Activated naive CD4-positive, alpha-beta T cell treated with anti-CD3 and anti-CD28 coated beads, Interleukin-2, amount 10 ng/mL, durations not matched to agents 7 days and 5 days (primary cell): ENCODE measurements at regions not wholly inside any gene's neighbourhood (a gene's known extent, or its start where the extent isn't known, plus 50 kb on each side); places are given as distances from the start of the nearest gene placed in this dataset.

ENCODE experiments used
- CTCF ChIA-PET: fragments of 350-600 bp; sonication (Branson Sonifier 250); formaldehyde crosslinking; loops from one replicate; lab custom pipeline; 2021; ENCODE audit warnings: antibody characterized with exemption; lab: Charles Lee
- DNase-seq: peaks from one replicate; pipeline ENCODE4 v3.0.0-alpha.2; 2020
- H3K27ac Mint-ChIP-seq: one replicate; pipeline ENCODE4 v1.8.0; 2021; ENCODE audit warnings: mild to moderate bottlenecking, moderate library complexity, mixed read lengths
- H3K27me3 Mint-ChIP-seq: one replicate; pipeline ENCODE4 v1.8.0; 2021; ENCODE audit warnings: mild to moderate bottlenecking, mixed read lengths
- H3K36me3 Mint-ChIP-seq: one replicate; pipeline ENCODE4 v1.8.0; 2021; ENCODE audit warnings: mixed read lengths
- H3K4me1 Mint-ChIP-seq: one replicate; pipeline ENCODE4 v1.8.0; 2021; ENCODE audit warnings: mixed read lengths
- H3K4me3 Mint-ChIP-seq: one replicate; pipeline ENCODE4 v1.8.0; 2021; ENCODE audit warnings: mild to moderate bottlenecking, moderate library complexity, mixed read lengths
- H3K9me3 Mint-ChIP-seq: one replicate; pipeline ENCODE4 v1.8.0; 2021; ENCODE audit warnings: mixed read lengths

GRCh38 chr6:2467929-2468600 lies 222.7 kb upstream of the GMDS start:
- Mint-ChIP-seq H3K9me3 (no peaks in the 10 kb centered on the region), H3K4me1 (no peaks in the 10 kb centered on the region), H3K27me3 (peaks cover 24% of the 10 kb centered on the region), H3K36me3 (no peaks in the 10 kb centered on the region), H3K27ac (no peak overlapping the region), H3K4me3 (no peak overlapping the region)
- no peak for DNase-seq
- CTCF ChIA-PET: no interaction called here

GRCh38 chr6:2465336-2465735 lies 219.9 kb upstream of the GMDS start:
- Mint-ChIP-seq H3K27ac (no peak overlapping the region), H3K4me3 (no peak overlapping the region), H3K4me1 (no peaks in the 10 kb centered on the region), H3K9me3 (no peaks in the 10 kb centered on the region), H3K36me3 (no peaks in the 10 kb centered on the region), H3K27me3 (peaks cover 29% of the 10 kb centered on the region)
- no peak for DNase-seq
- CTCF ChIA-PET: no interaction called here

GRCh38 chr6:2464641-2465040 lies 219.2 kb upstream of the GMDS start:
- H3K4me1 Mint-ChIP-seq: no peaks in the 10 kb centered on the region
- H3K27ac Mint-ChIP-seq: no peak overlapping the region
- no peaks in the 10 kb centered on the region for H3K9me3 Mint-ChIP-seq
- no peak overlapping the region for H3K4me3 Mint-ChIP-seq
- CTCF ChIA-PET: no interaction called here
- DNase-seq: no peak
- H3K27me3 Mint-ChIP-seq: peaks cover 36% of the 10 kb centered on the region
- H3K36me3 Mint-ChIP-seq: no peaks in the 10 kb centered on the region

- CTCF ChIA-PET: no interaction called here
- Mint-ChIP-seq H3K9me3 (no peaks in the 10 kb centered on the region), H3K4me3 (no peak overlapping the region)
Measured at GRCh38 chr6:2462831-2463230, 217.4 kb upstream of the GMDS start.

DNA sequence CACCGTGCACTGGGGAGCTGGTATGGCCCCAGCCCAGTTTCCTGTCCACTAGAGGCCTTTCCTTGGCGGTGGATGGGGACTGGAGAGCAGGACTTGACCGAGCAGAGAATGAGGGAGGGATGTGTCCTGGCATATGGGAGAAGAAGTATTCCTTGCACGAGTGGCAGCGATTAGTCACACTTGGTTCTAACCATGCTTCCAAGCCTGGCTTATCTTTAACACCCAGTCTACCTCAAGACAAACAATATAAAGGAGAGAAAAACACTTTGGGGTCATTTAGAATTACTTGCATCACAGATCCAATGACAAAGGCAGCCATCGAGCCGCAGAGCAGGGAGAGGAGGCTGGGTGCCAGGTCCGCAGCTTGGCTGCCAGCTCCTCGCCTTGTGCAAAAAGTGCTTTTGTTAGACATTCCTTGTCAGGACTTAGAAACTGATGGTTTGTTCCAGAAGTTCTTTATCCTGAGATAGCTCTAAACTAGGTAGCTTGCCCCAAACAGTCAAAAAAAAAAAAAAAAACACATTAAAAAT lies 214.9 kb upstream of the GMDS start:
- DNase-seq: no peak
- Mint-ChIP-seq H3K9me3 (no peaks in the 10 kb centered on the region), H3K4me3 (no peak overlapping the region), H3K27me3 (peaks cover 19% of the 10 kb centered on the region), H3K36me3 (no peaks in the 10 kb centered on the region), H3K4me1 (no peaks in the 10 kb centered on the region), H3K27ac (no peak overlapping the region)
- CTCF ChIA-PET: interaction anchor here (1.5 kb wide), 1 partner anchor 174 kb away, joined by 4 read pairs; no protein-coding TSS in a partner anchor

More at GRCh38 chr6:2462831-2463230, 217.4 kb upstream of the GMDS start:
- Mint-ChIP-seq H3K36me3 (no peaks in the 10 kb centered on the region), H3K27ac (no peak overlapping the region), H3K27me3 (peaks cover 21% of the 10 kb centered on the region), H3K4me1 (no peaks in the 10 kb centered on the region)
- DNase-seq: no peak

GRCh38 chr6:2454180-2454579 lies 208.8 kb upstream of the GMDS start:
- H3K36me3 Mint-ChIP-seq: no peaks in the 10 kb centered on the region
- H3K4me3 Mint-ChIP-seq: no peak overlapping the region
- no peaks in the 10 kb centered on the region for H3K9me3 Mint-ChIP-seq
- DNase-seq: no peak
- H3K27ac Mint-ChIP-seq: no peak overlapping the region
- CTCF ChIA-PET: no interaction called here
- H3K27me3 Mint-ChIP-seq: peaks cover 8% of the 10 kb centered on the region
- H3K4me1 Mint-ChIP-seq: no peaks in the 10 kb centered on the region

DNA sequence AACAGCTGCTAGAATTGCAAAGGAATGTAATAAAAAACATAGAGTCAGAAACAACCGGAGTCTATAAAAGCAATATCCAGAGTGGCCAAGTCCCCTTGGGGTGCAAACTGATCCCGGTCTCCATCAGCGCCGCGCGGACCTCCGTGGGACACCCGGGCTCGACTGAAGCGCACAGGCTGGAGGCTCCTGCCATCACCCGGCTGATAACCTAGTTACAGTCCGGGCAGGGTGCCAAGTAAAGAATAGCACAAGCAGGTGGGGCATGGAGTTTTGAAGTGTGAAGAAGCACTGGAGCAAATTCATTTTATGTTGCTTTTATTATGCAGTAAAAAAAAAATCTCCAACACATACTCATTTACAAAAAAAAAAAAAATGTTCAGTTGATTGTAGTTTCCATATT lies 205.1 kb upstream of the GMDS start:
- Mint-ChIP-seq H3K36me3 (no peaks in the 10 kb centered on the region), H3K27ac (no peak overlapping the region), H3K27me3 (peaks cover 4% of the 10 kb centered on the region), H3K4me1 (peaks cover 3% of the 10 kb centered on the region), H3K4me3 (no peak overlapping the region), H3K9me3 (no peaks in the 10 kb centered on the region)
- no peak for DNase-seq
- CTCF ChIA-PET: interaction anchor here (0.7 to 1.4 kb wide), 2 partner anchors 184 to 851 kb away, joined by 3 read pairs; no protein-coding TSS in a partner anchor

DNA sequence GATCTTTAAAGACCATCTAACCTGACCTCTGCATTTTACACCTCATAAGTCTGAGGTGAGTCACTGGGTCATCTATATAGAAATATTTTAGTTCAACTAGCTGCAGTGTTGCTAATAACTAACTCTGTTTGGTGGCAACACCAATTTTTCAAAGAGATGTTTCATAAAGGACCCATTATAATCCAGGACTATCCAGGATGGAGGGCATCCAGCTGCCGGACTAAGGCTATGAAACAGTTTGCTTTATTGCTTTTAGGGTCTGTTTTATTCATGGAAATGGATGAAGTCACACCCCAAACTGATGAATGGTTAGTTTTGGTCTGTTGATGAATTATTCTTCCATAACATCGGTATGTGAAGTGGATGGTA lies 204.2 kb upstream of the GMDS start:
- CTCF ChIA-PET: interaction anchor here (0.8 to 3.2 kb wide), 5 partner anchors 9 to 345 kb away, joined by 3 to 23 read pairs (median 4); no protein-coding TSS in a partner anchor

DNA sequence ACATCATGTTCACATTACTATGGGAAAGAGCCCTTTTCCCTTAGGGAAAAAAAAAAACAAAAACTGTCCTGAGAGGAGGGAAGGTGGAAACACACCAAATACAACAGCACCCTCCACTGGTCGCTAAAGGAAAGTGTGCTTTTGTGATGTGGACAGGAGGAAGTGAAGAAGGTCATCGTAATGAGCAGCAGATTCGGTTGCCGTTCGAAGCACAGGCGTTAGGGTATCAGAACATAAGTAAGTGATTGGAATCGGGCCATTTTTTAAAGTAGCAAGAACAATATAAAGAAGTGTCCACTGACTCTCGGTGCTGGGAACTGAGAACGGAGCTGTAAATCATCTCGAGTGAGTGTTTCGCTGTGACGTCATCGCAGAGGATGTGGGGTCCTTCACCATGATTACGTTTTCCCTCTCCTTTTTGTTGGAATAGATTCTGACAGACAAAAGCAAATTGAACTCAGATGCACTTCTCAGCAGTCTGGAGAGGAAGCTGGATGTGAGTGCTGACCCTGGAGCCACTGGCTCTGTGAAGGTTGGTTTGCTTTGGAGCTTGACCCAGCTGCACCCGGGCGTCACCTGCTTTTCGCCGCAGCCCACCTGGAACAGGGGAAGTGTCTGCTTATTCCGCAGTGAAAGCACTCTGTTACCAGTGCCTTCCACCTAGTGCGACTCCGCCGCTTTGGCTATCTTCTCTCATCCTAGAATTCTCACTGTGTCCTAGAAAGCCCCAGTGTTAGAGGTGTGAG lies 203.6 kb upstream of the GMDS start:
- CTCF ChIA-PET: interaction anchor here (0.6 to 3.2 kb wide), 8 partner anchors 9 to 854 kb away, joined by 3 to 23 read pairs (median 4); no protein-coding TSS in a partner anchor
- Mint-ChIP-seq H3K4me3 (peak overlapping the region; percentile 2), H3K27me3 (peaks cover 4% of the 10 kb centered on the region), H3K36me3 (no peaks in the 10 kb centered on the region), H3K4me1 (peaks cover 3% of the 10 kb centered on the region), H3K9me3 (no peaks in the 10 kb centered on the region), H3K27ac (no peak overlapping the region)
- DNase-seq: peak; percentile 34

More for the DNA sequence above, 204.2 kb upstream of the GMDS start:
- H3K4me1 Mint-ChIP-seq: peaks cover 3% of the 10 kb centered on the region
- H3K4me3 Mint-ChIP-seq: no peak overlapping the region
- H3K36me3 Mint-ChIP-seq: no peaks in the 10 kb centered on the region
- DNase-seq: no peak
- no peaks in the 10 kb centered on the region for H3K9me3 Mint-ChIP-seq
- H3K27ac Mint-ChIP-seq: no peak overlapping the region
- peaks cover 4% of the 10 kb centered on the region for H3K27me3 Mint-ChIP-seq

GRCh38 chr6:2447931-2448330 lies 202.5 kb upstream of the GMDS start:
- no peaks in the 10 kb centered on the region for H3K36me3 Mint-ChIP-seq
- H3K27me3 Mint-ChIP-seq: peaks cover 4% of the 10 kb centered on the region
- CTCF ChIA-PET: interaction anchor here (0.6 to 3.2 kb wide), 5 partner anchors 94 to 851 kb away, joined by 3 to 23 read pairs (median 4); no protein-coding TSS in a partner anchor
- no peak overlapping the region for H3K4me3 Mint-ChIP-seq
- no peak overlapping the region for H3K27ac Mint-ChIP-seq
- H3K9me3 Mint-ChIP-seq: no peaks in the 10 kb centered on the region
- H3K4me1 Mint-ChIP-seq: peaks cover 3% of the 10 kb centered on the region
- DNase-seq: no peak

DNA sequence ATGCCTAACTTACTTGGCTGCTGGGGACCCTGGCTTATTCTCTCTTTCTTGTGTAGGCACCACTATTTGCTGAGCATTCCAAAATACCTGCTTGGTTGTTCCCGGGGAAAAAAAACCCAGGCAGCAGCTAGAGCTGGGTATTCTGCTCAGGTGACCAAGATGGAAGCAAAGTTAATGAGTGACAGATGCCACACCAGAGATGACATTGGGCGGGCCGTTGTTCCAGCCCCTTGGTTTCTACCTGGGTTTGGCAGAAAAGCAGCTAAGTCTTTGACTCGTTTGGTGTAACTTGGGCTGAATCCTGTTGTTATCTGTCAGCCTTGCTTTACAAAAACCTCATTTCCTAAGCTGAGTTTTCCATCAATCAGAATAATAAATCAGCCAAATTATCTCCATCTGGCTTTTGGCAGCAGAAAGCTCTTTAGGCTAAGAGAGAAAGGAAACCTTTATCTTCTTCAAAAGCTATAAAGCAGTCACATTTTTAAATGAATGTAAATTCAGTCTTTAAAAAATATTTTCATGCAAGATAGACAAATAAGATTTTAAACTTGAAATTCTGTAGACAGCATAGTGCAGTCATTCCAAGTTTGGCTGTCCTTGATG lies 202.0 kb upstream of the GMDS start:
- H3K36me3 Mint-ChIP-seq: no peaks in the 10 kb centered on the region
- no peak overlapping the region for H3K4me3 Mint-ChIP-seq
- no peak overlapping the region for H3K27ac Mint-ChIP-seq
- peaks cover 3% of the 10 kb centered on the region for H3K4me1 Mint-ChIP-seq
- H3K9me3 Mint-ChIP-seq: no peaks in the 10 kb centered on the region
- CTCF ChIA-PET: interaction anchor here (0.6 to 3.2 kb wide), 3 partner anchors 93 to 674 kb away, joined by 3 to 23 read pairs (median 3); no protein-coding TSS in a partner anchor
- DNase-seq: no peak
- peaks cover 4% of the 10 kb centered on the region for H3K27me3 Mint-ChIP-seq

DNA sequence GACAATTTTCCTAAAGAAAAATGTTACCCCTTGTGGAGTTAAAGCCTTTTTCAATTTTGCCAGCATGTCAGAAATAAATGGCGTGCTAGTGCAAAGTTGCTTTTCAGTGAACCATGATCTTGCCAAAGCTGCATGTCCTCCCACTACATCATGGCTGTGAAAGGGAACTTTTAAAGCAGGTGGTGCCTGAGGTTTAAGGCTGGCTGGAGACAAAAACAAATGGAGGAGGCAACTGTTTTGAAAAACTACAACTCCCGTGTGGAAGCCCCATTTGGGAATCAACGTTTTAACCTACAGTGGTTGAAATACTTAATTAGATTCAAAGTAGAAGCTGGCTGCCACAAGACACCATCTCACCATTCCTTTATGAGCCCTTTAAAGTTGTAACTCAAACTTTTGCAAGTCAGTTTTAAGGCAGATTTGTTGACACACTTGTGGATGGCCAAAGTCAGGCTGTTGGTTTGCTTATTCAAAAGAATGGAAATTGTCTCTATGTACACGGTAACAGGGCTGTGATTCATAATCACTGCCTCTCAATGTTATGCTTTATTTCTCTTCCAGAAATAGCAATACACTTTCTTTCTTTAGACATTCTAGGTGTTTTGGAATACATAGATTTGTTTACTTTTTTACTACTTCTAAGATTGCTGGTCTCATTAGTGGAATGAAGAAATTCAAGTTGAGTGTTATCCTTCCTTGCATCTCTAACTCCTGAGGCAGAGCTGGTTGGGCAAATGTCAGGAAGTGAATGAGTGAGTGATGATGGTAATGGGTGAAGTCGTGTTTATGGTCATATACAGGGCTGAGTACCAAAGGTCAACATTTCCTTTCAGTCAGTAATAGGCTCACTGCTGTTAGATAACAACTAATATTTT lies 196.4 kb upstream of the GMDS start:
- no peak overlapping the region for H3K27ac Mint-ChIP-seq
- CTCF ChIA-PET: interaction anchor here (1.3 to 2.0 kb wide), 2 partner anchors 8 to 192 kb away, joined by 3 to 4 read pairs; no protein-coding TSS in a partner anchor
- H3K36me3 Mint-ChIP-seq: no peaks in the 10 kb centered on the region
- H3K4me3 Mint-ChIP-seq: no peak overlapping the region
- DNase-seq: no peak
- no peaks in the 10 kb centered on the region for H3K9me3 Mint-ChIP-seq
- peaks cover 9% of the 10 kb centered on the region for H3K27me3 Mint-ChIP-seq
- no peaks in the 10 kb centered on the region for H3K4me1 Mint-ChIP-seq

- Mint-ChIP-seq H3K9me3 (no peaks in the 10 kb centered on the region), H3K27ac (no peak overlapping the region), H3K36me3 (no peaks in the 10 kb centered on the region), H3K4me3 (no peak overlapping the region), H3K4me1 (no peaks in the 10 kb centered on the region), H3K27me3 (peaks cover 9% of the 10 kb centered on the region)
- DNase-seq: no peak
- CTCF ChIA-PET: interaction anchor here (0.8 to 2.0 kb wide), 2 partner anchors 9 to 838 kb away, joined by 3 to 4 read pairs; no protein-coding TSS in a partner anchor
Measured at GRCh38 chr6:2440516-2440915, 195.1 kb upstream of the GMDS start.
